HUES6 (cell line): ENCODE measurements at regions not wholly inside any gene's neighbourhood (a gene's known extent, or its start where the extent isn't known, plus 50 kb on each side); places are given as distances from the start of the nearest gene placed in this dataset.
"Not testable (repeated sequence)": the region's sequence is repeated elsewhere in the genome, so short reads cannot be mapped to it uniquely, and the experiment has no call there.

Source experiments
- H3K27ac ChIP-seq: 2 replicates; pipeline ENCODE4 v1.7.0; 2013; ENCODE audit warnings: low read depth, mild to moderate bottlenecking, low read length, inconsistent platforms
- H3K27me3 ChIP-seq: 2 replicates; pipeline ENCODE4 v1.6.1; 2013; ENCODE audit warnings: low read length; ENCODE audit not compliant: control insufficient read depth, insufficient read depth
- H3K36me3 ChIP-seq: 2 replicates; pipeline ENCODE4 v1.6.1; 2013; ENCODE audit warnings: low read length; ENCODE audit not compliant: control insufficient read depth, insufficient read depth
- H3K4me1 ChIP-seq: 2 replicates; pipeline ENCODE4 v1.6.1; 2013; ENCODE audit warnings: low read length; ENCODE audit not compliant: control insufficient read depth, insufficient read depth
- H3K4me3 ChIP-seq: 2 replicates; pipeline ENCODE4 v1.5.1; 2013; ENCODE audit warnings: low read depth, low read length
- H3K9ac ChIP-seq: one replicate; pipeline ENCODE4 v1.6.1; 2013; ENCODE audit warnings: mild to moderate bottlenecking, low read length
- H3K9me3 ChIP-seq: 2 replicates; pipeline ENCODE4 v1.6.1; 2013; ENCODE audit warnings: low read depth, low read length; ENCODE audit not compliant: control insufficient read depth, insufficient read depth

DNA sequence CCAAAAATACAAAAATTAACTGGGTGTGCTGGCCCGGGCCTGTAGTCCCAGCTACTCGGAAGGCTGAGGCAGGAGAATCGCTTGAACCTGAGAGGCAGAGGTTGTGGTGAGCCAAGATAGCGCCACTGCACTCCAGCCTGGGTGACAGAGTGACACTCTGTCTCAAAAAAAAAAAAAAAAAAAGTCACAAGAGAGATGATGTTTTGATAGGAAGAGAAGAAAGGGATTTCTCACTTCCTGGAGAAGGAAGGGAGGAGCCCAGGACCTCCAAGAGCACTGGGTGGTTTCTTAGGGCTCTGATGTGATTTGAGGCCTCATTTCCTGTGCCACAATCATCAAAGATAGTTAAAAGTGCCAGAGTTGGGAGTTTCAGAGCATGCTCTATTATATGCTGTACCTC lies 1048.3 kb downstream of the BCL11B start:
- H3K27me3 ChIP-seq, H3K27ac ChIP-seq, H3K36me3 ChIP-seq, H3K4me3 ChIP-seq, H3K4me1 ChIP-seq, H3K9ac ChIP-seq, H3K9me3 ChIP-seq: not testable (repeated sequence)

DNA sequence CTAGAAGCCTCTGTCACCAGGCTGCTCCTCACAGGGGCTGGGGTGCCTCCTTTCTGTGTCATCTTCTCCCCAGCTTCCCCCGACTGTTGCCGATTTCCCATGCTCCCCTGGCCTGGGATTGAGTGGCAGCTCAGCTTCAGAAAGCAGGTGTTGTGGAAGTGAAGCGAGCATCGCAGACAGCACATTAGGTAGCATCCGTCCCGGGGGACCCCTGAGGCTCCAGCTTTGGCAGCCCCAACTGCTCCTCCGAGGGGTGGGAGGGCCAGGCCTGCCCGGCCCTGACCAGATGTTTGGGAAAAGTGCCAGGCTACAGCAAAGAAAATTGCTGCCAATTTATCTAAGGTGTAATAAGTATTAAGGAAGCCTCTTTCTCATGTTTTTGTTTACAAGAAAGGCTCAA lies 1045.6 kb downstream of the BCL11B start:
- Histone ChIP-seq H3K4me3 (no peak overlapping the region), H3K9ac (no peak overlapping the region), H3K4me1 (no peaks in the 10 kb centered on the region), H3K27ac (no peak overlapping the region), H3K9me3 (no peaks in the 10 kb centered on the region), H3K27me3 (no peaks in the 10 kb centered on the region), H3K36me3 (no peaks in the 10 kb centered on the region)

DNA sequence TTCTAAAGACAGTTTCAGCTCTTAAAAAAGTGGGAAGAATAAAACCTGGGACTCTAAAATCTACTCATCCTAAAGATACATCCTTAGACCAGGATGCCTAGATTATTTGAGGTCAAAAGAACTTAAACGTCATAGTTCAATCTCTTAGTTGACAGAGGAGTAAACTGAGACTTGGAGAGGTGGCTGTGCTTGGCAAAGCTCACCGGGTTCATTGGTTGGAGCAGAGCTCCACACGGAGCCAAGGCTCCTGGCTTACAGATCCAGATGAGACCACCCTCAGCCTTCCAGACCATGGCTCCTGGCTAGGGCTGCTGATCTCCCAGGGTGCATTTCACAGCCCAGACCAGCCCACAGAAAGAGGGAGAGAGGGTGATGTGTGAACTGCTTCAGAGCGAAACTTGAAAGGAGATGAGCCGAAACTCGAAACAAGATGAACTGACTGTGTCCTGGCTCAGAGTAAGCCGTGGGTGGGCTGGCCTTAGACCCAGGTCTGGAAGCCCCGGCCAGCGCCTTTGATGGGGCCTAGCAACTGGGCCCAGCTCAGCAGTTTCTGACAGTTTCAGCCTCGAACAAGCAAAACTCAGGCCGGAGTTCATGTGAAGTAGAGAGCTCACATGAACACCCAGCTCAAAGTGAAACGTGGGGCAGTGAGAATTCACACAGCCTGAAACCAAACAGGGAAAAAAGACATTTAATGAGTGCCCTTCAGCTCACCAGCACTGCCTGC lies 1044.8 kb downstream of the BCL11B start:
- Histone ChIP-seq H3K27ac (no peak overlapping the region), H3K4me1 (no peaks in the 10 kb centered on the region), H3K4me3 (no peak overlapping the region), H3K9me3 (no peaks in the 10 kb centered on the region), H3K9ac (no peak overlapping the region), H3K27me3 (no peaks in the 10 kb centered on the region), H3K36me3 (no peaks in the 10 kb centered on the region)

DNA sequence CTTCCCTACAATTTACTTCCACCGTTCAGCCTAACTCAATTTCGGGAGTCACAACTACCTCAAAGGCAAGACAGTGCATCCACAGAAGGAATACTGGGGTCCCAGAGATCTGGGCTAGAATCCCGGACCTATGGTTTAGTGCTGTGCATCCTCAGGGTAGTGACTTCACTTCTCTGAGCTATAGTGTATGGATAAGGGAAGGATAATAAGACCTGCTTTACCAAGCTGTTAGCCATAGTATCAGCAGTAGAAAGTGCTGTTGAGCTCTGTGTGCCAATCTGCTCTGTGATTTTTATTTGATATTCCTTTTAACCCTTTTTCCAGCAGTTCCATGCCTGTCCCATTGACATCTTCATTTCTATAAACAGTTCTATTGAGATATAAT lies 1044.3 kb downstream of the BCL11B start:
- H3K36me3 ChIP-seq: no peaks in the 10 kb centered on the region
- no peak overlapping the region for H3K27ac ChIP-seq
- no peak overlapping the region for H3K9ac ChIP-seq

DNA sequence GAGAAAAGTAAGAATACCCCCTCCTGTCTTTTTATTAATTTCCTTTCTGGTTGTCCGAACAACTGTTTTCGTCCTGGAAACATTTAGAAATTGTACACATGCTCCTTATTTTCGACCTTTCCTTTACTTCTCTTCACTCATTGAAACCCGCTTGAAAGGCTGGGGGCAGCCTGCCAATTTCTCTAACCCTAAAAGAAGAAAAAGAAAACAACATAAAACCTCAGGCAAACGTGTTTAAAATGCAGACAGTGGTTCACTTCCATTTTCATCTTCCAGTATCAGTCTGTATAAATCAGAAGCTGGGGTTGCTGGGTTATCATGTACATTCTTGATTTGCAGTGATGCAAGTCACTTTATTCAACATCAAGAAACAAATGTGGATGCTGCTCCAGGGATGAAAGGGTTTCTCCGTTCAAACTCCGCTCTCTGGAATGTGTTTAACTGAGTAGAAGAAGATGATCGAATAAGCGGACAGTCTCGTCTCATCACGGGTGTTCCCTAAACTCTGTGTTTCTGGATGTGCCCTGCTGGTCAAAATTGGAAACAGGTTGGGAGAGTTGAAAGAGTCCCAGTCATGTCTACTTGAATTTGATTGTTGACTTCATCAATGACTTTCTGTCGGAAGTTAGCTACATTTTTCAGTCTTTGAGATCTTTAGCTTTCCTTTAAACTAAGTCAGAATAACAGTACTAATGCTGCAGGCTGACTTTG lies 1042.2 kb downstream of the BCL11B start:
- Histone ChIP-seq H3K27ac (no peak overlapping the region), H3K27me3 (no peaks in the 10 kb centered on the region)

More for the DNA sequence above, 1044.3 kb downstream of the BCL11B start:
- Histone ChIP-seq H3K4me3 (no peak overlapping the region), H3K4me1 (no peaks in the 10 kb centered on the region), H3K27me3 (no peaks in the 10 kb centered on the region), H3K9me3 (no peaks in the 10 kb centered on the region)

DNA sequence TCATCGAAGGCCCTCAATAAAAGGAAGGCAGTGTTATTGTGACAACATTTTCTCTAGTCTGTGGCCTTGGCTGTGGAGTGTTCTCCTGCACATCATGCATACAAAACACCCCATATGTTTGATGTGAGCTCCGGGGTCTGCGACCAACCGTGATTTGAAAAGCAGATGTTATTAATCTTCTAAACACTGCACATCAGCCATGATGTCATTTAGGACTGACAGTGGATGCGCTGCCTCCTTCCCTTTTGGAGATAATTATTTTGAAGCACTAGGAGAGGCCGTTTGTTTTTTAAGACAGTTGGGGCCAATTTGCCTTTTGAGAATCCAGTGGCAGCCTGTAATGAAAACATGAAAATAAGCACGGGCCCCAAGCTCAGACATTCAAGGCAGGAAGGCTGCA lies 1041.6 kb downstream of the BCL11B start:
- Histone ChIP-seq H3K27me3 (no peaks in the 10 kb centered on the region), H3K4me3 (no peak overlapping the region), H3K9me3 (0 out of 2 replicates have a peak, but pooled peaks cover under 1% of the 10 kb centered on the region), H3K36me3 (no peaks in the 10 kb centered on the region), H3K9ac (no peak overlapping the region), H3K4me1 (0 out of 2 replicates have a peak, but pooled peaks cover 3% of the 10 kb centered on the region), H3K27ac (no peak overlapping the region)

More for the DNA sequence above, 1042.2 kb downstream of the BCL11B start:
- H3K4me3 ChIP-seq: no peak overlapping the region
- no peaks in the 10 kb centered on the region for H3K36me3 ChIP-seq
- H3K4me1 ChIP-seq: 0 out of 2 replicates have a peak, but pooled peaks cover 3% of the 10 kb centered on the region
- no peak overlapping the region for H3K9ac ChIP-seq
- no peaks in the 10 kb centered on the region for H3K9me3 ChIP-seq

DNA sequence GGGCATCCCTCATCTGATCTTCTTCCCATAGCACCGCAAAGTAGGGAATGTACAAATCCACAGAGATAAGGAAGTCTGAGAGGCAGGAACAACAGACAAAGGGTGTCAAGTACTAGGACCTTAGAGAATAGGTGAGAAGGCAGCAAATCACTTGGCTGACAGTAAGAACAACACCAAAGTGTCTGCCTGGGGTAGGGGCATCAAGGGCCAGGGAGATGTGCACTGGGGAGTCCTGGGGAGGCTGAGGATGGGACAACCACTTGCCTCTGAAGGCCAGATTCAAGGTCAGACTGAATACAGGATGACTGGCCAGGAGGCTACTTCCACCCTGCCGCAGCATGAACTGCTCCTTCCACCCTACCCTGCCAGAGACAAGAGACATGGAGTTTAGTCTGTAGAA lies 1040.8 kb downstream of the BCL11B start:
- H3K4me3 ChIP-seq: no peak overlapping the region
- 0 out of 2 replicates have a peak, but pooled peaks cover 5% of the 10 kb centered on the region for H3K9me3 ChIP-seq
- no peaks in the 10 kb centered on the region for H3K36me3 ChIP-seq
- no peak overlapping the region for H3K27ac ChIP-seq
- H3K27me3 ChIP-seq: no peaks in the 10 kb centered on the region
- H3K9ac ChIP-seq: no peak overlapping the region
- 0 out of 2 replicates have a peak, but pooled peaks cover 3% of the 10 kb centered on the region for H3K4me1 ChIP-seq

DNA sequence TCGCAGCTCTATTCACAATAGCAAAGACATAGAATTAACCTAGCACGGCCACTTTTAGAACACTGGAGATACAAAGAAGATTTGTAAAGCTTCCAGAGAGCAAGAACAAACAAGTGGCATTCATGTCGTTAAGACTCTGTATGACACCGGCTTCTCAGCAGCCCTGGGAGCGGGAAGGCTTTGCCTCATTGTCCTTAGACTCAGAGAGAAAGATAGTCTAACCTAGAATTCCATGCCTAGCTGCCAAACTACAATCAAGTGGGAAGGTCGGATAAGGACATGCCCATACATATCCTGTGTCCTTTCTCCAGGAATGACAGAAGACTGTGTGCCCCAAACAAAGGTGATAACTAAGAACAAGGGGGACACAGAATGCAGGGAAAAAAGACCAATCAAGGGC lies 1038.3 kb downstream of the BCL11B start:
- H3K36me3 ChIP-seq: no peaks in the 10 kb centered on the region
- 0 out of 2 replicates have a peak, but pooled peaks cover 3% of the 10 kb centered on the region for H3K4me1 ChIP-seq
- no peak overlapping the region for H3K27ac ChIP-seq
- no peak overlapping the region for H3K9ac ChIP-seq
- no peaks in the 10 kb centered on the region for H3K27me3 ChIP-seq
- H3K4me3 ChIP-seq: no peak overlapping the region
- H3K9me3 ChIP-seq: peaks cover 13% of the 10 kb centered on the region; the same call in 1 of the 2 replicates

DNA sequence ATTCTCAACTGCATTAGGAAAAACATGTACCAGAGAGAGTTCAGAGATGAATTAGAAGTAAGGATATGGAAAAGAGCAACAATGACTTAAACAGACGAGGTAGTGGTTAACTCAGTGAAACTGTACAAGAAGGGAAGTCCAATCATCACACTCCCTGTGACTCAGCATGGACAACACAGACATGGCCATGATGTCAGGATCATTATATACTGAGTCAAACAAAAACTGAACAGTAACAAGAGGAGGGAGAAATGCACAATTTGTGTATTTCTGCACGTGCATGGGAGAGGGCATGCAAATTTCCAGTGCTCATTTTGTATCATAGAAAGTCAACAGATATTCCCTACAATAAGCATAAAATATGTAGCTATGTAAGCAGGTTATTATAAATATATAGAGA lies 1037.8 kb downstream of the BCL11B start:
- Histone ChIP-seq H3K36me3 (no peaks in the 10 kb centered on the region), H3K4me1 (0 out of 2 replicates have a peak, but pooled peaks cover 3% of the 10 kb centered on the region), H3K27ac (no peak overlapping the region), H3K9me3 (peaks cover 13% of the 10 kb centered on the region; the same call in 1 of the 2 replicates), H3K4me3 (no peak overlapping the region), H3K27me3 (no peaks in the 10 kb centered on the region), H3K9ac (no peak overlapping the region)

DNA sequence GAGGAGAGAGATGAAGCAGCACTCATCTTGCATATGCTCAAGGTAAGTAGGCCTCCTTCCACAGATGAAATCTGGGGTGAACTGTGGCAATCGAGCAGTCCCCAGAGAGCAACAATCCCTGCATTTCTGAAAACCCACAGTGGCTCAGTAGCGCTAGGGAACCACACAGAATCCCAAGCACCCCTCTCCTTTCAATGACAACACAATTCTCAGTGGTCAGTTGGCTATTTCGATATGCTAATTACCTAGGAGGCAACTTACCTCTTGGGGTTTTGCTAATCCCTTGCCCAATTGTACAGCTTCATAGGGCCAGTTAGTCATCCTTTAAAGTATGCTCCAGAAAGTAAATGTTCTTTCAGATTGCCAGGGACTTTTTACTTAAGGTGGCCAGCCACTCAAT lies 1035.7 kb downstream of the BCL11B start:
- Histone ChIP-seq H3K9me3 (peaks cover 13% of the 10 kb centered on the region; the same call in 1 of the 2 replicates), H3K27ac (no peak overlapping the region), H3K36me3 (no peaks in the 10 kb centered on the region), H3K4me3 (no peak overlapping the region), H3K9ac (no peak overlapping the region), H3K4me1 (0 out of 2 replicates have a peak, but pooled peaks cover 3% of the 10 kb centered on the region), H3K27me3 (no peaks in the 10 kb centered on the region)

DNA sequence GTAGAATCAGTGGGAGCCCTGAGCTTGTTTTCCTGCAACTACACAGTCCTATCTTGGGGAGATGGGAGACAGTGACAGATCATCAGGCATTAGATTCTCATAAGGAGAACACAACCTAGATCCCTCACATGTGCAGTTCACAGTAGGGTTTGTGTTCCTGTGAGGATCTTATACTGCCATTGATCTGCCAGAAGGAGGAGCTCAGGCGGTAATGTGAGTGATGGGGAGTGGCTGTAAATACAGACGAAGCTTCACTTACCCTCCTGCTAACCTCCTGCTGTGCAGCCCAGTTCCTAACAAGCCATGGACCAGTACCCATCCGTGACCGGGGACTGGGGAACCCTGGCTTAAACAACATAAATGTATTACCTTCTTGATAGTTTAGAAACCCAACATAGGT lies 1034.1 kb downstream of the BCL11B start:
- H3K27me3 ChIP-seq: no peaks in the 10 kb centered on the region
- no peak overlapping the region for H3K9ac ChIP-seq

More for the DNA sequence above, 1034.1 kb downstream of the BCL11B start:
- H3K4me1 ChIP-seq: 0 out of 2 replicates have a peak, but pooled peaks cover 3% of the 10 kb centered on the region
- H3K36me3 ChIP-seq: no peaks in the 10 kb centered on the region
- peaks cover 13% of the 10 kb centered on the region; the same call in 1 of the 2 replicates for H3K9me3 ChIP-seq
- no peak overlapping the region for H3K27ac ChIP-seq
- no peak overlapping the region for H3K4me3 ChIP-seq
